ENCODE measurements at regions not wholly inside any gene's neighbourhood (a gene's known extent, or its start where the extent isn't known, plus 50 kb on each side); places are given as distances from the start of the nearest gene placed in this dataset.

DNA sequence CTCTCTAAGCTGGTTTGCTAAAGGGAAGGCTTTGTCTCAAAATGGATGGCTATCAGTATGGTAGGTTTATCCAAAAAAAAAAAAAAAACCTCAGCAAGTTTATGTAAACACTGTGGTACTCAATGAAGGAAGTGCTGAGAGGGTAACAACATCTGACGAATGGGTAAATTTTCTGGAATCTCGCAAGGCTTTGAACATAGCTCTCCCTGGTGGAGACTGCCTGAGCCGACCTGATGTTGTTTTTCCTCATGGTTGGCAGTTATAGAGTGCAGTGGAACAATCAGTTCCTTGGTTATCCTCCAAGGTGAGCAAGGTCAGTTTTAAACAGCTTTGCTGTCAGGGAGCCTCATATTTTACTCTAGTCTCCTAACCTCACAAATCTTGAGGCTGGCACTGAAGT, 94.6 kb downstream of the ZPLD1 start:
- DNase-seq = no peak

DNA sequence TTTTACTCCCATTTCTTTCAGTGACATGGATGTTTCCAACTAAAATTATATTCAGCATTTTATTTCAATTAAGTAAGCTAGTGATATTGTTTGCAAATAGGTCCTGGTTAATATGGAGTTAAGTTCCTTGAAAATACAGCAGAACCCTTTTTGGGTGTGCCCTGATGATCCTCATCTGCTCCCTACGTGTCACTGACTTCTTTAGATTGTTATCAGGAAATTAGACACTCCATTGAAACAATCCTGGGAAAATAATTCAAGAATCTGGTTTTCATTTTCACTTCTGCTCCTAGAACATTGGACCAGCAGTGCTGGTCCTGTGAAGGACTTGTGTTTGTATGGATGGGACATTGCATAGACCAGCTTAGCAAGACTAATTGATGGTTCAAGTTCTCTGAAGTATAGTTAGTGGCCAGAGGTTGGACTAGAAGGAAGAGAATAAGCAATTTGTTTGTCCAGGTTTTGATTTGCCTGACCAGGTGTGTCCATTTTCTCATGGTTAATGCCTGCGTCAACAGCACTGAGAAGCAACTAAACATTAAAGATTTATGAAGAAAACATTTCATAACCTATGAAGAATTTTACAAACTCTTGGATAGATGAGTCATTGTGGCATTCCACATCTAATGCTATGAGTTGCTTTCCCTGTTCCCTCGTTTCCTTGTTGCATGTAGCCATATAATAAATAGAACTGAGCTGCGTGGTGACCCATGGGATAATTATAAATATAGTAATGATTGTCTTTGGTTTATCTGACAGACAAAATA, 95.8 kb downstream of the ZPLD1 start:
- DNase-seq = no peak

DNA sequence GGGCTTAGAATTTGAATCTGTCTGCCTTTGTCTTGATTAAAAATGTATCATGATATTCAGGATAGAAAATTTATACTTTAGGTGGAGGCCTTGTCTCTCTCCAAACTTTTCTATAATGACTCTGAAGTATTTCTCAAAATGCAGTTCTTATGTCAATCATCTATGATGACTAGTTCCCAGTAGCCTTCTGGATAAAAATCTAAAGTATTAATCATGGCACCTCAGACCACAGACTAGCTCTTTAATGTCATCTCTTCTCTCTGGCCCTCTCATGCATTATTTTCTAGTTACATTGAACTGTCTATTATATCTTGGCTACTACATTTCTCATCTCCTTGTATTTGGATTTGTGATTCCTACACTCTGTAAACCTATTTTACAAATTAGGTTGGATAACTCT, 96.9 kb downstream of the ZPLD1 start:
- DNase-seq = no peak

DNA sequence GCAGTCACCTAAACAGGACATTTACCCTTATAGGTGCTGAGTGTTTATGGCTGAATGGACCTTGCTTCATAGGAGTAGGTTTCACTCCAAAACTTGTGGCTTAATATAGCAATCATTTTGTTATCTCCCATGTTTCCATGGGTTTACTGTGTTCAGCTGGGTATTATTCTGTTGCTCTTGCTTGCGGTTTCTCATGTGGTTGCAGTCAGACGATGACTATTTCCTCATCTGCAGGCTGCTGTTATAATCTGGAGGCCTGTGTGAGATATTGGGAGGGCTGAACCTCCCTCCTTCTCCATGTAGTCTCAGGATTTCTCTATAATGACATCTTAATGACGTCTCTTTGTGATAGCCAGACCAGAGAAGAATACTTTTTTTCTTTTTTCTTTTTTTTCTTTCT, 98.1 kb downstream of the ZPLD1 start:
- peak; percentile 8 for DNase-seq

DNA sequence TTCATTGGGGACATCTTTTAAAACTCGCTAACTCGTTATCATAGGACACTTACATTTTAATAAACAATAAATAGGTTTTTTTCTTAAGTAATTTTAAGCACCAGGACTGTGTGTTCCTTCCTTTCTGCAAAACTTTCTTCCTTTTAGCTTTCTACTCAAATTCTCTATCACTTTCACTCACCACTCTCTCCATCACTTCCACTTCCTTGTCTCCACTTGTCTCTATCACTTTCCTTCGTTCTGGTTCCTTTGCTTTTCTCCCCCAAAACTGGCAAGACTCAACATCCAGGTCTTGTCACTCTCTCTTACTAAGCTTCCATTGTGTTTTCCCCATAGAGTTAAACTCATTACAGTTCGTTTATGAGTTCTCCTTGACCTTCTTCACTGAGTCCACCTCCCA, 99.0 kb downstream of the ZPLD1 start:
- DNase-seq = no peak

DNA sequence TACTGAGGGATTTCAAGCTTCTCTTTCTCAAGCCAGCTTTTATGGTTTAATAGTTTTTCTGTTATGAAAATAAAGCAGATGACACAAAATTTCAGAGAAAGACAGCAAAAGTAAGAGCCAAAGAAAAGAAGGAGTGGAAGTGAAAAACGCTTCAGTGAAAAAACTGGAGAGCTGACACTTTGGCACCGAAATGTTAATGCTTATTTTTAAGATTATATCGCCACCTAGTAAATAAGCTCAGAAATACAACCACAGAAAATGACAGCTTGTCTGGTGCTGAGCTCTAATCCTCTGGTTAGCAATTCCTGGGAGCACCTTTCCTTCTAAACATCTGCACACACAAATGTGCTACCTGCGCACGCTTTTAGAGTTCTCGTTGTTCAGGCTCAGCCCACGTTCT, 101.6 kb downstream of the ZPLD1 start:
- DNase-seq = peak; percentile 24

DNA sequence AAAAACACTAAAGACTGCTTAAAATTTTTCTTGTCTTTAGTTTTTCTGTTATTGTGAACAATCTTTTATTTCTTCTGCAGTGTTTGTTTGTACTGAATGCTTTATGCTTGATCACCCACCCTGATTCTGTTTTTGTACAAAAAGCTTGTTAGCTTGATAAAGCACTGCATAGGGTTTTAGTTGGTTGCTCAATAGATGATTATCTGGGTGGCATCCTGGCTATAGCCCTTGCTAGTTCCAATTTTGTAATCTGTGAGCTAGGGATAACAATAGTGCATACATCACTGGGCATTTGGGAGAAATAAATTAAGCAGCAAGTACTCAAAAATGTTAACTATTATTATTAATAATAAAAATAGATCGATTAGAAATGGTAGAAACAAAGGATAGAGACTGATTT, 102.3 kb downstream of the ZPLD1 start:
- no peak for DNase-seq

DNA sequence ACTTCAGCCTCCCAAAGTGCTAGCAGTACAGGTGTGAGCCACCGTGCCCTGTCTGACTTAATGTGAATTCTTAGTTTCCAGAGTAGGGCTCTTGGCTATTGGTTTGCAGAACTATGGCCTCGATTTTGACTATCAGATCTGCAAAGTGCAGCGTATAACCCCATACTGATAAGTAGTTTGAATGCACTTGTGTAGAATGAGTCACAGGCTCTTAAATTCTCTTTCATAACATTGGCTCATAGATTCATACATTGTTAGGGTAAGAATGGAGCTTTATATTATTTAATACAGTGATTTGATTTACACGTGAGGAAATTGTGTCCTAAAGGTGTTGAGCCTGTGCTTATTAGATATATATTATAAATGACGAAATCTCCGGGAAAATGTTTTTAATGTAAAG, 109.9 kb downstream of the ZPLD1 start:
- DNase-seq = no peak

DNA sequence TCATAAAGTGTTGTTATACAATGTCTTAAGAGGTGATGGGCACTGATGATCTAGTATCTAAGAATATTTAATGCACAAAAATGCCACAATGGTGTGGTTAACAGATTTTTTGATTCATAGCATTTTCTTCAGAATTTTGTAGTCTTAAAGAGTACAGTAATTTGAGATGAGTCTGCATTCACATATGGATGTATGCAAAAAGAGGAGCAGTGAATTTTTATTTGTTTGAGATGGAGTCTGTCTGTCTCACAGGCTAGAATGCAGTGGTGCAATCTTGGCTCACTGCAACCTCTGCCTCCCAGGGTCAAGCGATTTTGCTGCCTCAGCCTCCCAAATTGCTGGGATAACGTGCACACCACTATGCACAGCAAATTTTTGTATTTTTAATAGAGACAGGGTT, 110.5 kb downstream of the ZPLD1 start:
- no peak for DNase-seq

DNA sequence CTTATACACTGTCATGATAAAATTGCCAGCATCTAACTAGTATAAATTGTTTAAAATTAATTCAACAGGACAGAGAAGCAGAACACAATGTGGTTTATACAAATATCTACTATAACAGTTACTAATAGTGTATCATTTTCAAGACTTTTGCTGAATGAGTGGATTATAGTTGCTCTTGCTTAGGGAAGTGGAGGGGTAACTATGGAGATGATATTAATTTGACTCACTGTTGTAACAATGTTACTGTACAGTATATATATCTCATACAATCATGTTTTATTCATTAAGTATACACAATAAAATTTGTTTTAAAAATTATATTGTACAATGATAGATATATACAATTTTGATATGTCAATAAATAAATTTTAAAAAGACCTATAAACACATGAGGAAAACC, 119.1 kb downstream of the ZPLD1 start:
- no peak for DNase-seq

DNA sequence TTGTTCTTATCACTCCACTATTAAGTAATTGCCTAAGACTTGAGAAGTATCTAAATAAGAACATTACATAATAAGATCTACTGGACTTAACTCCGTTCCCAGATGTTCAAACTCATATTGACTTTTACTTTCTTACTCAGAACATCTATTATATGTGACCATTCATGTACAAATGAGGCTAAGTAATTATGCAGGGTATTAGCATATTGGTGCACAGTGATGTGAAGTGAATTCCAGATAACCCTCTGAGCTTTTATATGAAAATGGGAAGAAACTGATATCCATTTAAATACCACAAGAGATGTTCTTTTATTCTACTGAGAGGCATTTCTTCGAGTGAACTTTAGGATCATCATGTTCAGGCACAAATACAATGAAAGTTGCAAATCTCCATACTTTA, 135.7 kb downstream of the ZPLD1 start:
- no peak for DNase-seq

DNA sequence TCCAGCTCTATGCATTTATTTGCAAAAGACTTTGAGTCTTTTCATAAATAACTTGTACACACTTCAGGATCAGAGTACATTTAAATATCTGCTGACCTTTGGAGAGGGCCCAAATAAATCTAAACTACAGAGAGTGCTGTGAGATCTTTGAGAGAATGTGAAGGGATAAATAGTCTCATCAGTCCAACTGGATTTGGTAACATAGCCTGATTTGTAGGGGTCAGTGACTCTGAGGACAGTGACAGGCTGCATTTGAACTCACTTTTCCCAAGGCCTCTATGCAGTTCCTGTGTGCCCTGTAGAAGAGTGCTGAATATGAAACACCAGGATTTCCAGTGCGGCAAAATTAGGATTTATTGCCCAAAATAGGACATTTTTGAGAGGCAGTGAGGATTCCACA, 136.2 kb downstream of the ZPLD1 start:
- no peak for DNase-seq

DNA sequence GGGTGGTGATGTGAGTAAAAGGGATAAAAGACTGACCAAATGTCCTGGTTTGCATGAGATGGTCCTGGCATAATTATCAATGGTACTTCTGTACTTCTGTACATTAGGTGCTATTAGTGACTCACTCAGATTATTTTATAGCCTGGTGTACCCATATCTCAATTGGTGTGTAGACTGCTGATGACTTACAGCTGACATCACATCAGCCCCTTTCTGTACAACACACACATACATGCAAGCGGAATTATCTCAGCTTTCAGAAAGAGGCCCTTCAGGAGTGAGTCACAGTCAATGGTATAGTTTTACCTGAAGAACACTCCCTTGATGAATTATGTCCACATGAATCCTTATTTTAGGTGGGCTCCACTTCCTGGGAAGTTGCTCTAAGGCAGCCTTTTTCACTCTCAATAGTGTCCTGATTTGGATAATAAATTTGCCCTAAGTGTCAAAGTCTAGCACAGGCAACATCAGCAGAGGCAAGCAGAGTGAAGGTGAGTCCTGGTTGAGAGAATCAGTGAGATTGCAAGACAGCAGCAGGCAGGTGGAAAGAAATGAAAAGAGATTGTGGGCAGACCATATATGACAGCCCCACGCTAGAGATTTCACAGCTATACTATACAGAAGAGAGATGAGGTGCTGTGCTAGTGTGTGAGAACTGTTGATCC, 137.0 kb downstream of the ZPLD1 start:
- DNase-seq = no peak

DNA sequence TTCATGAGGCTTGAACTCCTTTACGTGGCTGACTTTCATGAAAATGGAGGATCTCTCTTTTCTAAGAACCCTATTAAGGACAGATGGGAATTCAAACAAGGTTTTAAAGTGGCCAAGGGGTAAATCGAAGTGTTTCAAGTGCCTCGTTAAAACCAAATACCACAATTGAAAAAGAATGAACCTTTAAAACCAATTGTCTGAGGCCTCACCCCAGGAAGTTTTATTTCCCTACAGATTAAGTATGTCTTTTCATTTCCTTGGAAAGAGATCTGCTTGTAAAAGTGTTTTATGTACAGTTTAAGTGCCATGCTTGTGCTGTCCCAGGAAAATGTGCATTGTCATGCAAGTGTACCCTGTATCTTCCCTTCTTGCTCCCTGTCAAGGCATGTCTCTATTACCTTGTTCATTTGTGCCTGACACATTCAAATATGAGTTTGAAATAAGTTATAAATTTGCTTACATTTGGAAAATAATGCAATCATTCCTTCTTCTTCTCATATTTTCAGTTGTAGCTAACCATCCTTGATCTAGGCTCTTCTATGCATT, 138.7 kb downstream of the ZPLD1 start:
- no peak for DNase-seq

DNA sequence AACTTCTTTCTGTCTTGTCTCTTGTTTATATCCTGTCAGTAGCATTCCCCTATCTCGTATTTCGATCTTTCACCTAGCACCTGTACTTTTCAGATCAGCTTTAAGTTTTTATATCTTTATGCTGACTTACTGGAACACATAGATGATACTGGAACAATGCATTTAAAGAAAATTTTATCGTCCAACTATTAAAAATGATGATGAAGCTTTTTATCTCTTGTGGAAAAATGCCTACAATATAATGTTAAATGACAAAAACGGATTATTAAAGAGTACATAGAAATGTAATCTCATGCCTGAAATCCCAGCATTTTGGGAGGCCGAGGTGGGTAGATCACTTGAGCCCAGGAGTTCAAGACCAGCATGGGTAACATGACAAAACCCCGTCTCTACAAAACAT, 139.5 kb downstream of the ZPLD1 start:
- no peak for DNase-seq

DNA sequence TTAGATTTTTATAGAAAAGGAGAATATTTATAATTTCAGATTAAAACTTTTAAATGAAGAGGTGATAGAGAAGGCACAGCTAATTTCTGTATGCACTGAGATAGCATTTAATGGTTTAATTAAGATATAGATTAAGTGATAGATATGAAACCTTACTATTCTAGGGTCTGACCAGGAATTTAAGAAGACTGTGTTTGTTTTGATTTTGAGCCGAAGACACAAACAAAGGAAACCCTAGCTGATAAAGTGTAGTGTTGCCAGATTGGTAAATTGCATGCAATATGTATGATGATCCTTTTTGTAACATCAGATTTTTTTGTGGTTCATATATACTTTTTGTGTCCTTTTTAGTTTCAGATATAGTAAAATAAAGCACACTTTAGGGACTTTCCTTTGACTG, 141.8 kb downstream of the ZPLD1 start:
- DNase-seq = no peak

DNA sequence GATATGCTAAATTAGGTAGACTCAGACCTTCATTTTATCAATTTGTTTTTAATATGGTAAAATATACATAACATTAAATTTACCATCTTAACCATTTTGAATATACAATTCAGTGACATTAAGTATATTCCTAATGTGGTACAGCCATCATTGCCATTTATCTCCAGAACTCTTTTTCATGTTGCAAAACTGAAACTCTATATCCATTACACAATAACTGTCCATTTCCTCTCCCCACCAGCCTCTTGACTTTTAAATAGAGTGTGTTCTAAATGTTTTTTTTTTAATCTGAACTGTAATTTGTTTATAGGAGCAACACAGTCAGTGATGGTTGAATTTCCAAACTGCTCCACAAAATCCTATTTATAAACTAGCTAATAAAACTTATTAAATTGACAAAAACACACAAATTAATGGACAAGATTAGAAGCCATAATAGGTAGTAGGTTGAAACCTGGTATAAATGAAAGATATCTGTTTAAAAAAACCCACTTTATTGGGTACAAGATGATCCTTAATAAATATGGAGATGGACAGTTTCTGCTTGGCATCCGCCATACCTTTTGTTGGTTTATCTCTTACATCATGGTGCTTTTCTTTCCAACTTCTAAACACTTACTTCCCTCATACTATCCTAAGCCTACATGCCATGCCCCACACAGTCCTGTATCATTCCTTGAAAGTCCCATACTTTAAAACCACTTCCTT, 142.4 kb downstream of the ZPLD1 start:
- no peak for DNase-seq

DNA sequence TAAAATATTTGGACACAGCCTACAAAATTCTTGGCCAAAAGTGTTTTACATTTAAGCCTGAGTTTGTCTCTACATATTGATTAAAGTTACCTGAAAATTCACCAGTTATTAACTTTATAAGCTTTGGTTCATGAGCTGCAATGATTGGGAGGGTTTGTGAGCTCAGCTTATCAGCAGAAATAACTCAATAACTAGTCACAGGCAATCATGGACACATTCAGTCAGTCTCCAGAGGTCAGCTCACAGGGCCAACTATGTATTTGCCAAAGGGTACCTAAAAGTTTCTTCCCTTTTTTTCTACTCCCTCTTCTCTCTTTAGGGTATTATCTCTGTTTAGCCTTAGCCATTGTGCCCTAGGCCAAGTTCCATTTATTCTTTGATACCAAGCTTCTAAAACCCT, 145.9 kb downstream of the ZPLD1 start:
- no peak for DNase-seq

DNA sequence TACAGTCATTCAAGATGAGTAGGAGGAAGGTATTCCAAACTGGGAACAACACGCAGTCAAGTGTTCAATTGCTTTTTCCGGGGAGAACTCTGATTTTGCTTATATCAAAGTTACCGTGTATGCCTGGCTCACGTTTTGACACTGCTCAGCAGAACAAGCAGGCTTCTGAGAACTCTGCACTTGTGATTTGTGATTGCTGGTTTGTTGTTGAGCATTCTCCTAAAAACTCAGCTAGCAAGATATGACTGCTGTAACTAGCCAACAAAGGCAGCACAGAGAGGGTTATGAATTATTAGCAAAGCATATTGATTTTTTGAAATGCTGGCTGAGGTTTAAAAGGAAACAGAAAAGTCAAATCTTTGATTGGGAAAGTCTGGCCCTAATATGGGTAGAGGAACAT, 151.7 kb downstream of the ZPLD1 start:
- DNase-seq = no peak

DNA sequence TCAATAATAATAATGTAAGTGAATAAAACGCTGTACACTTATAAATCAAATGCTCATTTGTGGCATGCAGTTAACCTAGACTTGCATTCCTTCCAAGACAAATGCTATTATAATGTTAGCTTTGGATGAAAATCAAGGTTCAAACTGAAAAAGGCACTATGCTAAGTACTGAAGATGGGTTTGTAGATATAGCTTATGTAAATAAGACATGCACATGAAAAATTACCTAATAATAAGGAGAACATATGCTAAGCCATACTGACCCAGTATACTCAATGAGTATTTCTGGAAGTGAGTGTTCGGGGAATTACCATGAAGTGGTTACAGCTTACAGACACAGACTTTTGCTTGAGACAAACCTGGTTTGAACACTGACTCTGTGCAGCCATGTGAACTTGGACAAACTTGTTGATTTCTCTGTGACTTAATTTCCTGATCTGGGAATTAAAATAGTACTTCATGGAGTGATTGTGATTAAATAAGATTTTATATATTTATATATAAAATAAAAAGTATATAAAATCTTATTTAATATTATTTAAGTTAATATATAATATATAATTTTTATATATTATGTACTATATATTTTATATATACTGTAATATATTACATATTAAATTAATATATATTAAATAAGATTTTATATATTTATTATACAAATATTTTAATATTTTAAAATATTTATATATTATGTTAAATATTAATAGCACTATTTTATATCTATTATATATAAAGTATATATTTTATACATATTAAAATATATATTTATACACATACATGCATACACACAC, 159.2 kb downstream of the ZPLD1 start:
- DNase-seq = no peak

DNA sequence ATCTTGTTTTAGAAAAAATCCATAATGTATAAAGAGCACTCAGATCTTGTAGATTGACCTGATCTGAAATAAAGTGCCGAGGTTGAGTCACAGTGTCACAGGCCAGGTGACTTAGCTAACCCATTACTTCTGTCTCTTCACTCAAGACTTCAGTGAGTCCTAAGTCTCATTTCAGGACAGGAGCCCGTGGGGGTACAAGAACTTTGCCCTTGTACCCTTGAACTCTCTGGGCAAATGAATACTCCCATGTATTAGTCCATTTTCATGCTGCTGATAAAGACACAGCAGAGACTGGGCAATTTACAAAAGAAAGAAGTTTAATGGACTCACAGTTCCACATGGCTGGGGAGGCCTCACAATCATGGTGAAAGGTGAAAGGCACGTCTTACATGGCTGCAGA, 160.2 kb downstream of the ZPLD1 start:
- DNase-seq = no peak

DNA sequence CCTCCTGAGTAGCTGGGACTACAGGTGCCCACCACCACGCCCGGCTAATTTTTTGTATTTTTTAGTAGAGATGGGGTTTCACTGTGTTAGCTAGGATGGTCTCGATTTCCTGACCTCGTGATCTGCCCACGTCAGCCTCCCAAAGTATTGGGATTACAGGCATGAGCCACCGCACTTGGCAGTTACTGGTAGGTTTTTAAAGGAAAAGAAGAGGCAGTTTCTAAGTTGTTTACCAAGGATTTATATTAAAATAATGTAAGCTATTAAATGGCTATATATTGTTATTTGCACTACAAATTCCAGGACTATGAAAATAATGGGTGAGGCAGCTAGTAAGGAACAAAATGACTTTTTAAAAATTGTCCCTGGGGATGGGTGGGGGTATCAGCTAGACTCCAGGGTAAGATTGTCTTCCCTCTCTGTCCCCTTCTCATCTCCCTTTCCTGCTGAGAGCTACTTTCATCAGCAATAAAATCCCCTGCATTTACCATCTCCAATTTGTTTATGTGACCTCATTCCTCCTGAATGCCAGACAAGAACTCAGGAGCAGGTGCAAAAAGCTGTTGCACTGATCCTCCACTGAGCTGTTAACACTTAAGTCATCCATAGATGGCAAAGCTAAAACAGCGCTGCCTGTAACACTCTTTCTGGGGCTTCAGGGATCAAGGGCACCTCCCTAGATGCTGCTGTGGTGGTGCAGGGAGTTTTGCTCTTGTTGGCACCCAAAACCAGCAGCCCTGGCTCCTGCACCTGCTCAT, 165.2 kb downstream of the ZPLD1 start:
- DNase-seq = no peak
